WTC11 (cell line): ENCODE measurements at regions not wholly inside any gene's neighbourhood (a gene's known extent, or its start where the extent isn't known, plus 50 kb on each side); places are given as distances from the start of the nearest gene placed in this dataset.

ENCODE experiments used
- ATAC-seq: fragments of 200-7000 bp; cut with Tn5 transposase; 2 replicates; pipeline ENCODE4 v1.10.0; 2021; ENCODE audit warnings: mild to moderate bottlenecking, moderate library complexity
- CTCF ChIA-PET: fragments of 300-600 bp; sonication (Branson Sonifier 250); formaldehyde crosslinking; loops from one replicate; lab custom pipeline; 2021; ENCODE audit warnings: antibody characterized with exemption; lab: Charles Lee
- POLR2A ChIA-PET: fragments of 350-600 bp; sonication (Branson Sonifier 250); formaldehyde crosslinking; loops from one replicate; lab custom pipeline; 2021; ENCODE audit warnings: antibody characterized with exemption; lab: Charles Lee
- DNase-seq: peaks from one replicate; pipeline ENCODE4 v3.0.0; 2021; ENCODE audit warnings: low spot score
- H3K27ac Mint-ChIP-seq: 2 replicates; pipeline ENCODE4 v1.8.0; 2021; ENCODE audit warnings: mixed read lengths
- H3K27me3 Mint-ChIP-seq: 2 replicates; pipeline ENCODE4 v1.8.0; 2021; ENCODE audit warnings: low read depth, mild to moderate bottlenecking, moderate library complexity, mixed read lengths
- H3K36me3 Mint-ChIP-seq: 2 replicates; pipeline ENCODE4 v1.8.0; 2021; ENCODE audit warnings: mixed read lengths
- H3K4me1 Mint-ChIP-seq: 2 replicates; pipeline ENCODE4 v1.8.0; 2022; ENCODE audit warnings: mixed read lengths
- H3K4me3 Mint-ChIP-seq: 2 replicates; pipeline ENCODE4 v1.8.0; 2021; ENCODE audit warnings: mild to moderate bottlenecking, moderate library complexity, mixed read lengths
- H3K9me3 Mint-ChIP-seq: 2 replicates; pipeline ENCODE4 v1.8.0; 2021; ENCODE audit warnings: mixed read lengths
- ARID4B ChIP-seq: sonication (generic); formaldehyde crosslinking; IDR thresholded peaks from 2 replicates; pipeline ENCODE4 v1.8.0; 2023; ENCODE audit warnings: missing genetic modification reagents, mild to moderate bottlenecking, borderline replicate concordance
- CREB1 ChIP-seq: sonication (generic); formaldehyde crosslinking; IDR thresholded peaks from 2 replicates; pipeline ENCODE4 v1.8.0; 2023; ENCODE audit warnings: mild to moderate bottlenecking, missing genetic modification reagents
- CREM ChIP-seq: sonication (generic); formaldehyde crosslinking; IDR thresholded peaks from 2 replicates; pipeline ENCODE4 v1.8.1; 2022; ENCODE audit warnings: mild to moderate bottlenecking, missing genetic modification reagents, moderate library complexity
- ERG ChIP-seq: fragments of 250-450 bp; sonication (Bioruptor Pico); IDR thresholded peaks from 2 replicates; pipeline ENCODE4 v1.8.0; 2021; ENCODE audit warnings: mild to moderate bottlenecking
- ETV6 ChIP-seq: sonication (generic); formaldehyde crosslinking; IDR thresholded peaks from 2 replicates; pipeline ENCODE4 v1.8.1; 2022; ENCODE audit warnings: mild to moderate bottlenecking, missing genetic modification reagents
- GABPB1 ChIP-seq: sonication (generic); formaldehyde crosslinking; IDR thresholded peaks from 2 replicates; pipeline ENCODE4 v1.8.1; 2023; ENCODE audit warnings: mild to moderate bottlenecking, missing genetic modification reagents
- IRF1 ChIP-seq: sonication (generic); formaldehyde crosslinking; IDR thresholded peaks from 2 replicates; pipeline ENCODE4 v1.8.0; 2023; ENCODE audit warnings: missing genetic modification reagents
- KAT7 ChIP-seq: sonication (generic); formaldehyde crosslinking; IDR thresholded peaks from 2 replicates; pipeline ENCODE4 v1.8.1; 2023; ENCODE audit warnings: missing genetic modification reagents, mild to moderate bottlenecking, borderline replicate concordance
- MXD4 ChIP-seq: fragments of 250-450 bp; sonication (Bioruptor Pico); IDR thresholded peaks from 2 replicates; pipeline ENCODE4 v1.8.0; 2021; ENCODE audit warnings: mild to moderate bottlenecking, moderate library complexity, borderline replicate concordance
- NFYB ChIP-seq: sonication (generic); formaldehyde crosslinking; conservative IDR thresholded peaks from 2 replicates; pipeline ENCODE4 v1.8.0; 2022; ENCODE audit warnings: low read depth, missing genetic modification reagents
- ZNF512 ChIP-seq: sonication (generic); formaldehyde crosslinking; IDR thresholded peaks from 2 replicates; pipeline ENCODE4 v1.8.1; 2022; ENCODE audit warnings: missing genetic modification reagents, borderline replicate concordance
- ZNF532 ChIP-seq: fragments of 250-450 bp; sonication (Bioruptor Pico); IDR thresholded peaks from 2 replicates; pipeline ENCODE4 v1.9.0; 2021; ENCODE audit warnings: mild to moderate bottlenecking, borderline replicate concordance

GRCh38 chr4:8786166-8786565, 85.5 kb downstream of the HMX1 start (continued):
- no peak for TF ChIP-seq MXD4
- no peak for TF ChIP-seq ETV6

- DNase-seq (no peak), ATAC-seq (no peak)
- Mint-ChIP-seq H3K4me3 (no peak overlapping the region), H3K9me3 (no peaks in the 10 kb centered on the region), H3K36me3 (no peaks in the 10 kb centered on the region), H3K27me3 (no peaks in the 10 kb centered on the region), H3K4me1 (no peaks in the 10 kb centered on the region), H3K27ac (no peak overlapping the region)
- CTCF ChIA-PET = interaction anchor here (1.6 kb wide), 1 partner anchor 97 kb away, joined by 5 read pairs; no protein-coding TSS in a partner anchor
- TF ChIP-seq KAT7 (CRISPR knock-in tag) = no peak
- no peak for TF ChIP-seq NFYB (CRISPR knock-in tag)
- no peak for TF ChIP-seq CREB1 (CRISPR knock-in tag)
- TF ChIP-seq ZNF532 = no peak
- no peak for TF ChIP-seq ERG (CRISPR knock-in tag)
- TF ChIP-seq IRF1 (CRISPR knock-in tag) = no peak
- no peak for TF ChIP-seq CREM
- TF ChIP-seq ZNF512 = no peak
- TF ChIP-seq GABPB1 (CRISPR knock-in tag) = no peak
- TF ChIP-seq ARID4B (CRISPR knock-in tag) = no peak
- POLR2A ChIA-PET = no interaction called here
Measured at GRCh38 chr4:8785656-8786142, 85.9 kb downstream of the HMX1 start.
